Caco-2 (cell line): ENCODE measurements at regions not wholly inside any gene's neighbourhood (a gene's known extent, or its start where the extent isn't known, plus 50 kb on each side); places are given as distances from the start of the nearest gene placed in this dataset.

ENCODE experiments used
- BruUV-seq: library from RNA; stranded (reverse); fragments of 400-500 nt; replicated peaks from 2 replicates; lab custom pipeline; 2021; lab: Mats Ljungman, UMichigan
- CTCF ChIA-PET: fragments of 300-600 bp; sonication (Branson Sonifier 250); formaldehyde crosslinking; loops from one replicate; lab custom pipeline; 2022; ENCODE audit warnings: antibody characterized with exemption; lab: Charles Lee
- POLR2A ChIA-PET: fragments of 300-600 bp; sonication (Branson Sonifier 250); formaldehyde crosslinking; loops from one replicate; lab custom pipeline; 2022; ENCODE audit warnings: antibody characterized with exemption; lab: Charles Lee
- DNase-seq, 2 experiments: peaks; one replicate each; pipeline versions ENCODE4 v3.0.0 to v3.0.0-alpha.2; 2020 to 2022
- H3K27me3 ChIP-seq: replicated peaks from 2 replicates; pipeline ENCODE4 v1.6.0; 2011; ENCODE audit warnings: low read length; ENCODE audit not compliant: control insufficient read depth, insufficient read depth
- H3K36me3 ChIP-seq: 2 replicates; pipeline ENCODE4 v1.5.1; 2011; ENCODE audit warnings: low read length; ENCODE audit not compliant: control insufficient read depth, insufficient read depth
- H3K4me1 ChIP-seq: fragments of 250-450 bp; sonication (Bioruptor Pico); 2 replicates; pipeline ENCODE4 v1.5.1; 2020; ENCODE audit warnings: mild to moderate bottlenecking
- H3K4me3 ChIP-seq: 2 replicates; pipeline ENCODE4 v1.5.1; 2011; ENCODE audit warnings: low read depth, mild to moderate bottlenecking, control low read depth, low read length
- H3K9me3 ChIP-seq: fragments of 250-450 bp; sonication (Bioruptor Pico); 2 replicates; pipeline ENCODE4 v1.5.1; 2020; ENCODE audit warnings: mild to moderate bottlenecking, moderate library complexity
- H3K27ac Mint-ChIP-seq: one replicate; pipeline ENCODE4 v1.8.0; 2022; ENCODE audit warnings: mixed read lengths; ENCODE audit not compliant: unreplicated experiment
- H3K27me3 Mint-ChIP-seq: one replicate; pipeline ENCODE4 v1.8.0; 2022; ENCODE audit warnings: mixed read lengths; ENCODE audit not compliant: insufficient read depth, unreplicated experiment
- H3K36me3 Mint-ChIP-seq: one replicate; pipeline ENCODE4 v1.8.0; 2022; ENCODE audit warnings: mild to moderate bottlenecking, mixed read lengths; ENCODE audit not compliant: insufficient read depth, unreplicated experiment
- H3K4me1 Mint-ChIP-seq: one replicate; pipeline ENCODE4 v1.8.0; 2022; ENCODE audit warnings: low read depth, mixed read lengths; ENCODE audit not compliant: unreplicated experiment
- H3K4me3 Mint-ChIP-seq: one replicate; pipeline ENCODE4 v1.8.0; 2022; ENCODE audit warnings: mild to moderate bottlenecking, moderate library complexity, mixed read lengths; ENCODE audit not compliant: unreplicated experiment
- H3K9me3 Mint-ChIP-seq: one replicate; pipeline ENCODE4 v1.8.0; 2022; ENCODE audit warnings: mixed read lengths; ENCODE audit not compliant: unreplicated experiment
- CTCF ChIP-seq, 2 experiments: fragments of 200-600 bp in 1 of 2; IDR thresholded peaks; 1 replicate in 1 of 2; 2 replicates in 1 of 2; pipeline versions ENCODE4 v1.5.1 to v1.8.0; 2011 to 2022; ENCODE audit warnings: antibody characterized with exemption in 1 of 2, control low read depth in 1 of 2, inconsistent platforms in 1 of 2, low read depth in 1 of 2, low read length in 1 of 2, mild to moderate bottlenecking in 1 of 2, moderate library complexity in 1 of 2; ENCODE audit not compliant: insufficient read depth in 1 of 2, severe bottlenecking in 1 of 2, unreplicated experiment in 1 of 2
- intact Hi-C: fragments of 100-400 bp; cut with micrococcal nuclease; formaldehyde crosslinking; loops from one replicate; pipeline ENCODE4 v1.10.0; 2022; ENCODE audit not compliant: unreplicated experiment

DNA sequence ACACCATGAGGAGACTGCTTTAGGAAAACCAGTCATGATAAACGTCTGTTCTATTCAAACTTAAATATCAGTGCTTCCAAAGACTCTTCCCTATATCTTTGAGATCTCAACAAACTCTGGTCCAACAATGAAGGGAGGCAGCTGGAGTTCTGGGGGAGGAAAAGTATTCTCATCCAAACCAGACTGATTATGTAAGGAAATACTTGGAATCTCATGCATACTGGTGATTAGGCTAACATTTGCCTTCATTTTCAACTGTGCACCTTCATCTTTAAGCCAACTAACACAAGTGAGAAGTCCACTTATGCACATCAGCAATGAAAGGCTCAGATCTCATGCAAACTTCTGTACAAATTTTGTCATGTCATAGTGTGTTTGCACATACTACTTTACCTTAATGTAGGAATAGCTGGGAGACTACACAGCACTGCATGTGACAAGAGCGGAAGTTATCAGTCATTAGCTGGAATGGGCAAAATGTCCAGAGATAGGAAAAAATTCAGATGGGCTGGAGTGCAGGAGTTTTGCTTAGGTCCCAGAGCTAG lies 67.5 kb upstream of the STK17B start:
- Histone ChIP-seq H3K4me3 (no peak overlapping the region), H3K9me3 (no peaks in the 10 kb centered on the region), H3K27me3 (no peaks in the 10 kb centered on the region), H3K4me1 (peaks cover 8% of the 10 kb centered on the region), H3K36me3 (no peaks in the 10 kb centered on the region)
- ChIA-PET CTCF (no interaction called here), POLR2A (no interaction called here)
- intact Hi-C loops, result no loop called here
- no peaks in the 10 kb centered on the region for H3K27me3 Mint-ChIP-seq
- no peak overlapping the region for H3K27ac Mint-ChIP-seq
- H3K36me3 Mint-ChIP-seq, result no peaks in the 10 kb centered on the region
- no TSS peak for BruUV-seq
- no peaks in the 10 kb centered on the region for H3K4me1 Mint-ChIP-seq
- no peak for TF ChIP-seq CTCF (IDR thresholded peaks at IDR 0.05; ENCODE audit: insufficient read depth in 1 of 2, low read depth in 1 of 2, low read length in 1 of 2, severe bottlenecking in 1 of 2, unreplicated experiment in 1 of 2)
- no peak overlapping the region for H3K4me3 Mint-ChIP-seq
- no peaks in the 10 kb centered on the region for H3K9me3 Mint-ChIP-seq
- no peak for DNase-seq

- no peak for DNase-seq
- Histone ChIP-seq H3K4me3 (no peak overlapping the region), H3K36me3 (no peaks in the 10 kb centered on the region), H3K4me1 (peaks cover 6% of the 10 kb centered on the region; the same call in 1 of the 2 replicates), H3K9me3 (no peaks in the 10 kb centered on the region), H3K27me3 (no peaks in the 10 kb centered on the region)
- Mint-ChIP-seq H3K27me3 (no peaks in the 10 kb centered on the region), H3K4me1 (peaks cover 7% of the 10 kb centered on the region), H3K27ac (no peak overlapping the region), H3K4me3 (no peak overlapping the region), H3K9me3 (no peaks in the 10 kb centered on the region), H3K36me3 (no peaks in the 10 kb centered on the region)
- intact Hi-C loops, result no loop called here
- CTCF ChIA-PET, result no interaction called here
- BruUV-seq, result no TSS peak
- POLR2A ChIA-PET, result no interaction called here
- no peak for TF ChIP-seq CTCF (IDR thresholded peaks at IDR 0.05; ENCODE audit: insufficient read depth in 1 of 2, low read depth in 1 of 2, low read length in 1 of 2, severe bottlenecking in 1 of 2, unreplicated experiment in 1 of 2)
Observed at GRCh38 chr2:196239622-196240587, 68.5 kb upstream of the STK17B start.

DNA sequence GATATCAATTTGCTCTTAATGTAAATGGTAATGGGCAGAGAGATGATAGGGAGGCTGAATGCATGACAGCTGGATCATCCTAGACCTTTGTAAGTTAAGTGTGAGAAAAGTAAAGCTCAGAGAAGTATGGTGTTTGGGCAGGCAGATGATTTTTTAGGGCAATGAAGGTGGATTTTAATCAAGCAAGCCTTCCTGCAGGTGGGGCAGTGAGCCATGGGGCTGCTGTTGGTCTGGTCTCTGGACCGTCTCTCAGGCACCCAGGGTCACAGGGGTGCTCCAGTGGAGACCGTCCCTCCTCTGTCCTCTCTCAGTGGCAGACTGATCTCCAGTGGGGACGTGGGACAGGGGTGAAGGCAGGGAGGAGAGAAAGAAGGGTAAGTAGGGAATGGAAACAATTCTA lies 69.8 kb upstream of the STK17B start:
- Mint-ChIP-seq H3K4me1 (peaks cover 16% of the 10 kb centered on the region), H3K27ac (no peak overlapping the region), H3K9me3 (no peaks in the 10 kb centered on the region), H3K36me3 (no peaks in the 10 kb centered on the region), H3K4me3 (no peak overlapping the region), H3K27me3 (no peaks in the 10 kb centered on the region)
- POLR2A ChIA-PET, result no interaction called here
- no peaks in the 10 kb centered on the region for H3K36me3 ChIP-seq
- DNase-seq, result no peak
- intact Hi-C loops, result no loop called here
- BruUV-seq, result no TSS peak
- TF ChIP-seq CTCF (IDR thresholded peaks at IDR 0.05; ENCODE audit: insufficient read depth in 1 of 2, low read depth in 1 of 2, low read length in 1 of 2, severe bottlenecking in 1 of 2, unreplicated experiment in 1 of 2), result no peak
- H3K9me3 ChIP-seq, result no peaks in the 10 kb centered on the region
- CTCF ChIA-PET, result interaction anchor here (1.0 kb wide), 1 partner anchor 35 kb away, joined by 3 read pairs; no protein-coding TSS in a partner anchor
- no peak overlapping the region for H3K4me3 ChIP-seq
- H3K27me3 ChIP-seq, result no peaks in the 10 kb centered on the region
- H3K4me1 ChIP-seq, result peaks cover 18% of the 10 kb centered on the region
